ENCODE measurements at regions not wholly inside any gene's neighbourhood (a gene's known extent, or its start where the extent isn't known, plus 50 kb on each side); places are given as distances from the start of the nearest gene placed in this dataset.

DNA sequence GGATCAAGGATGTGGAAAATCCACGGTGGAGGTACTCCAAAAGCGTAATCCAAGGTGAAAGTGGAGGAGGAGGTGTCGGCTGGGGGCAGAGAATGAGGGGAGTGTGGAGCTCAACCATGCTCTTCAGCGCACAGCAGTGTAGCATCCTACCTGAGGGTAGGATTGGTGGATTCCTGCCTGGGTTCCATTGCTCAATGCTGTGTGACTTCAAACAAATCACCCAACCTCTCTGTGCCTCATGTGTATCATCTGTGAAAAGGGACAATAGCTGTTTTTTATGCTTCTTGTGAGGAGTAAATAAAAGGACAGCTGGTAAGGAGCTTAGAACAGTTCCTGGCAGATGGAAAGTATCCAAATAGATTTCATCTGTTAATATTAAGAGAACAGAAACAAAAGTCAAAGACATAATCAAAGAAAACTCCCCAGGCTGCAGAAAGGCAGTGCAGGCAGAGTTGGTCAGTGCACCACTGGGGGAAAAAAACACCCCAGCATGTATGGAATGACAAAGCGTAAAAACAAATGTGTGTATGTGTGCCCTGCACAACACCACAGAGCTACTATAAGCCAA lies 130.0 kb upstream of the HDAC4 start:
- DNase-seq (no peak), ATAC-seq (no peak)
- WGBS, 4 donors, result 91 to 94% (median 92%) methylated on average over 5 of the region's 5 CpGs
- H3K4me3 ChIP-seq, result no peak overlapping the region
- intact Hi-C loops (cut with DNase I), result no loop called here
- no peaks in the 10 kb centered on the region for H3K36me3 ChIP-seq
- TF ChIP-seq, protein P1, sequence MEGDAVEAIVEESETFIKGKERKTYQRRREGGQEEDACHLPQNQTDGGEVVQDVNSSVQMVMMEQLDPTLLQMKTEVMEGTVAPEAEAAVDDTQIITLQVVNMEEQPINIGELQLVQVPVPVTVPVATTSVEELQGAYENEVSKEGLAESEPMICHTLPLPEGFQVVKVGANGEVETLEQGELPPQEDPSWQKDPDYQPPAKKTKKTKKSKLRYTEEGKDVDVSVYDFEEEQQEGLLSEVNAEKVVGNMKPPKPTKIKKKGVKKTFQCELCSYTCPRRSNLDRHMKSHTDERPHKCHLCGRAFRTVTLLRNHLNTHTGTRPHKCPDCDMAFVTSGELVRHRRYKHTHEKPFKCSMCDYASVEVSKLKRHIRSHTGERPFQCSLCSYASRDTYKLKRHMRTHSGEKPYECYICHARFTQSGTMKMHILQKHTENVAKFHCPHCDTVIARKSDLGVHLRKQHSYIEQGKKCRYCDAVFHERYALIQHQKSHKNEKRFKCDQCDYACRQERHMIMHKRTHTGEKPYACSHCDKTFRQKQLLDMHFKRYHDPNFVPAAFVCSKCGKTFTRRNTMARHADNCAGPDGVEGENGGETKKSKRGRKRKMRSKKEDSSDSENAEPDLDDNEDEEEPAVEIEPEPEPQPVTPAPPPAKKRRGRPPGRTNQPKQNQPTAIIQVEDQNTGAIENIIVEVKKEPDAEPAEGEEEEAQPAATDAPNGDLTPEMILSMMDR (IDR thresholded peaks at IDR 0.05), result no peak
- no peak for TF ChIP-seq POLR2A (IDR thresholded peaks at IDR 0.05)
- peaks cover 0 to 3% (median 0%) of the 10 kb centered on the region in 9 donors for H3K27me3 ChIP-seq
- H3K4me1 ChIP-seq, result peaks cover 0 to 6% (median 0%) of the 10 kb centered on the region in 12 donors
- H3K27ac ChIP-seq, result no peak overlapping the region
- peaks cover 0 to 23% (median 5%) of the 10 kb centered on the region in 12 donors for H3K9me3 ChIP-seq

DNA sequence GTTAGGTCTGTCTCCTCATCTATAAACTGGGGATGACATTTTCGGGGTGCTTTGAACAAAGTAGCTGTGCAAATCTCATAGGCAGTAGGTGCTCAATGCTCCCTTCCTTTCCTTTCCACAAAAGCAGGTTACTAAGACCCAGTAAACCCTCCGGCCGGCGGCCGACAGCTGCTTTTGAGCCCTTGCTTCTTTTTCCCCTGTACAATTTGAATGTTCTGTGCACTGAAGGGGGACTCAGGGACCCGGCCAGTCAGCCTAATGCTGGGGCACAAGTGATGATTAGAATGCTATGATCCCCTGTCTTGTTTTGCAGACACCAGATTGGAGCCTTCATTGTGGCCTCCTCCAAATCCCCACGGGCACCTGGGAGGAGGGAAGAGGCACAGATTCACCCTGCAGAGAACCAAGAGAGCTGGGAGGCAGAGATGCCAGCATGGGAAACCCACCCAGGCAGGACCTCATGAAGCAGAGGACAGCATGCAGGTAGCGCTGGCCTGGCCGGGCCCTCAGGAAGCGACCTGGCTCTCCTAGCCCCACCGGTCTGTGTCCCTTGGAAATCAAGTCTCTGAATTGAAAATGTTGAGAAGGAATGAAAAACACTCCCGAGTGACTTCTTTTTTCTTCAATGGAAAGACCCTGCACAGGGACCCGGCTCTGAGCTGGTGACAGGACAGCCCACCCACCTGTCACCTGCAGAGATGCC lies 128.6 kb upstream of the HDAC4 start:
- Histone ChIP-seq H3K27me3 (peaks cover 0 to 3% (median 0%) of the 10 kb centered on the region in 9 donors), H3K36me3 (no peaks in the 10 kb centered on the region), H3K9me3 (peaks cover 0 to 16% (median 2%) of the 10 kb centered on the region in 12 donors), H3K4me3 (no peak overlapping the region), H3K27ac (no peak overlapping the region), H3K4me1 (peaks cover 0 to 6% (median 0%) of the 10 kb centered on the region in 12 donors)
- TF ChIP-seq, protein P1 (IDR thresholded peaks at IDR 0.05), result no peak
- no peak for TF ChIP-seq POLR2A (IDR thresholded peaks at IDR 0.05)
- intact Hi-C loops (cut with DNase I), result no loop called here
- WGBS, 4 donors, result 78 to 91% (median 82%) methylated on average over 13 of the region's 13 CpGs
- ATAC-seq, result no peak
- peak in 1 of 5 donors; percentile 49 for DNase-seq

DNA sequence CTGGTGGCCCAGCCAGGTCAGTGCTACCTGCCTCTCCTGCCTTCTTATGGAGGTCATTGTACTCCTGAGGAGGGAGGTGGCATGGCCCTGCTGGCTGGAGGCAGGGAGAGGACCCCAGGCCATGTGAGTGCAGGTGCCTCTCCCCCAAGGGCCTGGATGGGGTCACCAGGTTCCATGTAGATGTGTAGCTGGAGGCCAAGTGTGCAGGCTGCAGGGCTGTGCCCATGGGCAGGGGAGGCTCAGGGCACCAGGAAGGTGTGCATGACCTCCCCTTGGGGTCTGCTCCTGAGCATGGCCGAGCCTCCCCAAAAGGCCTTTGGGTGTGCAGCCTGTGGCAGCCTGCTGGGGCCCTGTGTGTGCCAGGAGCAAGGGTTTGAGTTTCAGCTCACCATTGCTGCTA lies 128.1 kb upstream of the HDAC4 start:
- Histone ChIP-seq H3K36me3 (no peaks in the 10 kb centered on the region), H3K4me3 (no peak overlapping the region), H3K9me3 (peaks cover 0 to 13% (median 0%) of the 10 kb centered on the region in 12 donors), H3K27ac (no peak overlapping the region), H3K27me3 (peaks cover 0 to 3% (median 0%) of the 10 kb centered on the region in 9 donors), H3K4me1 (peaks cover 0 to 4% (median 0%) of the 10 kb centered on the region in 12 donors)
- intact Hi-C loops (cut with DNase I), result no loop called here
- DNase-seq (no peak), ATAC-seq (no peak)
- no peak for TF ChIP-seq POLR2A (IDR thresholded peaks at IDR 0.05)
- TF ChIP-seq, protein P1 (IDR thresholded peaks at IDR 0.05), result no peak
- WGBS, 4 donors, result 83 to 90% (median 85%) methylated on average over 1 of the region's 1 CpG; no CpG with 5 or more reads in 1 of the 4 donors

DNA sequence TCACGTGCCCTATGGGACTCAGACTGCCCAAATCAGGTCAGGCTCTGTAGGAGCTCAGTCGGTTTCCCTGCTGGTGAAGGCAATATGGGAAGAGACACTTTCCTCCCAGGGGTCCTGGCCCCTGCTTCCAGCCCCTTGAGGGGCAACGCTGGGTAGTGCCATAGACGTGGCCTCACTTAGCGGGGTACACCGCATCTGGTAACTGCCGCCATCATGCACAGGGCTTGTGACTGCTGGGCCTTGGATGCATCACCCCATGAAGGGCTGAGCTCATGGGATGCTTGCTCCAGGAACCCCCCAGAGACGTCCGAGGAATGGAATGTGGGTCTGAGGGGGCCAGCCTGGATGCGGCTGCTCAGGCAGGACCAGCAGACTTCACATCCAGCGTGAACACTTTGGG lies 127.3 kb upstream of the HDAC4 start:
- WGBS, 4 donors, result 85 to 90% (median 88%) methylated on average over 9 to 11 of the region's 11 CpGs

More for the DNA sequence above, 127.3 kb upstream of the HDAC4 start:
- no peaks in the 10 kb centered on the region for H3K36me3 ChIP-seq
- DNase-seq (peak in 1 of 5 donors; percentile 33), ATAC-seq (no peak)
- H3K27me3 ChIP-seq, result peaks cover 0 to 3% (median 0%) of the 10 kb centered on the region in 9 donors
- no peak overlapping the region for H3K27ac ChIP-seq
- H3K9me3 ChIP-seq, result peaks cover 0 to 13% (median 0%) of the 10 kb centered on the region in 12 donors
- H3K4me3 ChIP-seq, result no peak overlapping the region
- no peaks in the 10 kb centered on the region for H3K4me1 ChIP-seq
- no peak for TF ChIP-seq POLR2A (IDR thresholded peaks at IDR 0.05)
- TF ChIP-seq, protein P1 (IDR thresholded peaks at IDR 0.05), result no peak
- intact Hi-C loops (cut with DNase I), result no loop called here
